ENCODE measurements at regions not wholly inside any gene's neighbourhood (a gene's known extent, or its start where the extent isn't known, plus 50 kb on each side); places are given as distances from the start of the nearest gene placed in this dataset.
A peak's percentile ranks its signal among the peaks of the same experiment; 100 is the strongest.
"Not testable (repeated sequence)": the region's sequence is repeated elsewhere in the genome, so short reads cannot be mapped to it uniquely, and the experiment has no call there.

DNA sequence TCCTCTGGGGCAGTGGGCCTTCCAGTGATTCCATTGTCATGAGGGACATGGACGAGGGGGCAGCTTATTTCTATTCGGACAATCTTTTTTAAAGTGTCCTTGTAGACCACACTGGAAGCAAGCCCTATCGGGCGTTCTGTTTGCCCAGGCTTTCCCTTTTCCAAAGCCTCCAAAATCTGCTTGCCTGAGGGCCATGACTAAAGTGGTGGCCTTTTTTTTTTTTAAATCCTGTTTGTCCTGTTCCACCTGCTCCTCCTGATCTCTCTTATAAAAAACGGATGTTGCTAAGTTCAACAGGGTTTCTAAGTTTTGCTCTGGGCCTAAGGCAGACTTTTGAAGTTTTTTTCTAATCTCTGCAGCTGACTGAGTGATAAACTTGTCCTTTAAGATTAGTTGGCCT is 1380.1 kb downstream of the SI start:
- DNase-seq (ENCODE audit: low spot score); ATAC-seq; intact Hi-C loops (cut with DNase I): not testable (repeated sequence)

DNA sequence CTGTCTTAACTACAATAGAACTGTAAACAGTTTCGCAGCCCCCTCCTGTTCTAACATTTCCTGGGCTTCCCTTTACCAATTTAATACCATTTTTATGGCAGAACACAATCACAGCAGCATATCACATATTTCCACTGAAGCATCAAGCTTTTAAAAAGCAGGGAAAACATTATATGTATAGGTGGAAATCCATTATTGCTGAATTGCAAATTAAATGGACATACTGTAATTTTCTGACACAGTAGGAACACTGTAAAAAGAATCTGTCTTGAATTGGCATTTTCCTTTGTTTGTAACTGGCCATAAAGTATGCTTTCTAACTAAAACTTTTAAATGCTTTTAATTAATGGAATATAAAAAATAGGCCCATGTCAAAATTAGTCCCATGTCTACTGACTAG is 1385.8 kb downstream of the SI start:
- ATAC-seq, result no peak
- intact Hi-C loops (cut with DNase I), result no loop called here
- DNase-seq (ENCODE audit: low spot score), result no peak

DNA sequence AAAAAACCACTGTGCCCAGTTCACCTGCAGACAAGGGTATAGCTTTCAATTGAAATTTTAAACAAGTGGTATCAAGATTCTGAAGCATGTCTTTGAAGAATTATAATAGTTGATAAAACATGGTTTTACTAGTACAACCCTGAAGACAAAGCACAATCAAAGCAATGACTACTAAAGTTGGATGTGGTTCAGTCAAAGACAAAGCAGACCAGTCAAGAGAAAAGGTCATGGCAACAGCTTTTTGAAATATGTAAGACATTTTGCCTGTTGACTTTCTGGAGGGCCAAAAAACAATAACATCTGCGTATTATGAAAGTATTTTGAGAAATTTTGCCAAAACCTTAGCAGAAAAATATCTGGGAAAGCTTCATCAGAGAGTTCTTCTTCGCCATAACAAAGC is 1393.6 kb downstream of the SI start:
- intact Hi-C loops (cut with DNase I), result no loop called here
- ATAC-seq, result peak; percentile 75
- DNase-seq (ENCODE audit: low spot score), result no peak

DNA sequence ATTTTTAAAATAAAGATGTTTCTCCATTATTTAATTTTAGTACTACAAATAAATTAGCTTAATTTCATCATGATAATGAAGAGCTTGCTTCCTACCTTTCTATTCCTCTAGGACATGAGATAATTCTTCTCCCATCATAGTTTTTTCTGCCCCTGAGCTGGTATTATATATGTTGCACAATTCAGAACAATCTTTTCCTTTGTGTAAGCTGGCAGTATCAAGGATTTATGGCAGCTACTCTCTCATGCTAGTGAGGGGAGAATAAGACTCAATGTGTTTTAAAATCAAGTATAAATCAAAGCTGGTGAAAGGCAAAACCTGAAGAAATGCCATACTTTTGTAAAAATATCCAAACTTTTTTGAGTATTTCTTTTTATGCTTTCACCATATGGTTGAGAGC is 1405.3 kb downstream of the SI start:
- intact Hi-C loops (cut with DNase I), result no loop called here
- no peak for ATAC-seq

DNA sequence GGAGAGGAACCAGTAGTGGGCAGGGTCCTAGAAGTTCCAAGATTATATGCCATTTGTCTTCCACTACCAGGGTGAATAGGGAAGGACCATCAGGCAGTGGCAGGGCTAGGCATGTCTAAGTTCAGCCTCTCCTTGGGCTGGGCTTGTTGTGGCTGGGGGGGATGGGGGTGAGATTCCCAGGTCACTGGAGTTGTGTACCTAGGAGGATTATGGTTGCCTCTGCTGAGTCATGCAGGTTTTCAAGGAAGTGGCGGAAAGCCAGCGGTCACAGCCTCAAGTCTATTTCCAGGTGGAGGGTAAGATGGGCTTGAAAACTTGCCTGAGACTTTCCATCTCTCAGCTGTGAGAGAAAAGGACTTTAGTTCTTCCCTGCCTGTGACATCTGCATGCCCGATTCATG is 1407.1 kb downstream of the SI start:
- DNase-seq (ENCODE audit: low spot score) (no peak), ATAC-seq (no peak)
- intact Hi-C loops (cut with DNase I), result no loop called here

More for the DNA sequence above, 1405.3 kb downstream of the SI start:
- DNase-seq (ENCODE audit: low spot score), result no peak

DNA sequence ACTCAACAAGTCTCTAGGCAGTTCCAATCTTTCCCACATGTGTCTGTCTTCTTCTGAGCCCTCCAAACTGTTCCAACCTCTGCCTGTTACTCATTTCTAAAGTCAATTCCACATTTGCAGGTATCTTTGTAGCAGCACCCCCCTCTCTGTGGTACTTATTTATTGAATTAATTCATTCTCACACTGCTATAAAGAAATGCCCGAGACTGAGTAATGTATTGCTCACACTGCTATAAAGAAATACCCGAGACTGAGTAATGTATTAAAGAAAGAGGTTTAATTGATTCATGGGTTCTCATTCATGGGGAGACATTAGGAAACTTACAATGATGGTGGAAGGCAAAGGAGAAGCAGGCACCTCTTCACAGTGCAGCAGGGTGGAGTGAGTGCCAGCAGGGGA is 1413.8 kb downstream of the SI start:
- ATAC-seq (no peak), DNase-seq (ENCODE audit: low spot score) (no peak)
- intact Hi-C loops (cut with DNase I), result no loop called here

DNA sequence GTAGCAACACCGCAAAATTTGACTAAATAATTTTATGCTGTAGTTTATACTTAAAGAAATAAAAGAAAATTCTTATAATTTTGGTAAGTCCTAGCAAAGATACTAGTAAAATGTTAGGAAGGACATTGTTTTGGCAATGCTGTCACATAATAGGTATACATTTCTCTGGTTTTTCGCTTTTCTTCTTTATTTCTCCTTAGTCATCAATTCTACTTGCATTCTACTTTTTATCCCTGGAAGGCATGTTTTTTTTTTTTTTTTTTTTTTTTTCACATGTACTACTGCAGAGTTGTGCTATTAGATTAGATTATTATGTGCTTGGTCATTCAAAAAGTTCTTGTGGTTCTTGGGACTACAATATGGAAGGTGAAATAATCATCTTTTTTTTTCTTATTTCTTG is 1421.2 kb downstream of the SI start:
- intact Hi-C loops (cut with DNase I), result no loop called here
- ATAC-seq (no peak), DNase-seq (ENCODE audit: low spot score) (no peak)

DNA sequence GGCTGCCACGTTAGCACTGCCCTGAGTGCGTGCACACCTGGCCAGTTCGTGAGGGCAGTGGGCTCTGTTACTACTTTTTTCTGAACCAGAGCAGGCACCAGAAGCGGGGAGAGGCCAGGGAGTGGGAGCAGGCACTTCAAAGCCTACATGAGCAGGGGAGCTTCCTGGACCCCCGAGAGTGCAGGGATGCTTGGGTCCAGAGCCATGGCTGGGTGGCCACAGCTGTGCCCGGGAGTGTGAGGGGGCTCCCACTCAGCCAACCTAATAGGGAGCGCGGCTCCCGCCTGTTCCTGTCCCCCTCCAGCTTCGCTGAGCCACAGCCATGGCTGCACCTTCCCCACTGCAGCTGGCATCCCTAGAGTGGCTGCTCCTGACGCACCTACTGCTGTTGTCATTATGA is 1423.3 kb downstream of the SI start:
- intact Hi-C loops (cut with DNase I), result no loop called here
- DNase-seq (ENCODE audit: low spot score), result no peak
- peak; percentile 24 for ATAC-seq

DNA sequence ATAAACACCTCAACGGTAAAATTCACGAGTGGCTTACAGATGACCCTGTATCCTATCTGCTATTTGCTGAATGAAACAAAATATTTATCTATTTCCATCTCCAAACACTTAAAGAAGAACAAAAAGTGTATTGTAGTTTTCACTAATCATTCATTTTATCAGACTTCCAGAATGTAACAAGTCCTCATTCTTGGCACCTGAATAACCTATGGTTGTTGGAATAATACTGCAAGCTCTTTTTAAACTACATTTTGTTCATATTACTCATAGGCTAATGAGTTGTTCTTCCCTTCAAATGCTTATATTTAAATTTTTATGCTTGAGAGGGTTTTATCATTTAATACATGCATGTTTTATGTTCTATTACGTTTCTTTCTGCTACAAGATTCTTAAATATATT is 1434.1 kb downstream of the SI start:
- intact Hi-C loops (cut with DNase I), result no loop called here
- DNase-seq (ENCODE audit: low spot score) (no peak), ATAC-seq (no peak)

DNA sequence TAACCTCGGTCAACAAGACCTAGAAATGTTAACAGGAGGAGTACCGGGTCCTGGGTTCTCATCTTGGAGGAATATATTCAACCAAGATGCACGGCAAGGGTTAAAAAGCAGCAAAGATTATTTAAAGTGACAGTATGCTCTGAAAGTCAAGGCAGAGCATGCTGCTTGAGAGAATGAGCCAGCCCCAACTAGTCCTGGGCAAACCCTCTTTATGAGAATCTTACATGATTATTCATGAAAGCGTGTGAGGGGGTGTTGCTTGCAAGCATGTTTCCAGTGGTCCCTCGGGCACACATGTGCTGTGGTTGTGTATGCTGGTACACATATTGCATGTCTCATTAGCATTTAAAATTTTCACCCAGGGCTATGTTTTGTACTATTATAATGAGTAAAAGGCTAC is 1445.6 kb downstream of the SI start:
- DNase-seq (ENCODE audit: low spot score) (no peak), ATAC-seq (no peak)
- intact Hi-C loops (cut with DNase I), result no loop called here

DNA sequence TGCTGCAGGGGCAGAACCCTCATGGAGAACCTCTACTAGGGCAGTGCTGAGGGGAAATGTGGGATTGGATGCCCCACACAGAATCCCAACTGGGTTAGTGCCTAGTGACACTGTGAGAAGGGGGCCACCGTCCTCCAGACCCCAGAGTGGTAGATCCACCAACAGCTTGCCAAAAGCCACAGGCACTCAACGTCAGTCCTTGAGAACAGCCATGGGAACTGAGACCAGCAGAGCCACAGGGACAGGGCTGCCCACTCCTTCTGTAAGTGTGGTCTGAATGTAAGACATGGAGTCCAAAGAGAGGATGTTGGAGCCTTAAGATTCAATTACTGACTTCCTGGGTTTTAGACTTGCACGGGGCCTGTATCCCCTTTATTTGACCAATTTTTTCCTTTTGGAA is 1451.5 kb downstream of the SI start:
- intact Hi-C loops (cut with DNase I), result no loop called here
- DNase-seq (ENCODE audit: low spot score) (no peak), ATAC-seq (no peak)

DNA sequence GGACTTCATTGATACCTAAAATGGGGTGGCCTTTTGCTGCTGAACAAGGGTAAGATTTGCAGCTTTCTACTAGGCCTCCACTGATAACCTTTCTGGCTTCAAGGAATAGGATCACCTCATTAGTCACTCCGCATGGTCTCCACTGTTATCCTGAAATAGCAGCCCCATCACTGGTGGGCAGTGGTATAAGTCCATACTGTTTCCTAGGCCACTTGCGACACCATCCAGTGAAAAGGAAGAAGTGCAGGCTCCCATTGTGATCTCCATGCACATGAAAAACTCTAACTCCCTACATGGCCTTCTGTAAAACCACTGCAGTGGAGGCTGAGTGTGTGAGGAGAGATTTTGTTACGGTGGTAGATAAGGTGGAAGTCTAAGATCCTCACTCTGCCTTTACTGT is 1455.9 kb downstream of the SI start:
- intact Hi-C loops (cut with DNase I), result no loop called here
- DNase-seq (ENCODE audit: low spot score) (no peak), ATAC-seq (no peak)

DNA sequence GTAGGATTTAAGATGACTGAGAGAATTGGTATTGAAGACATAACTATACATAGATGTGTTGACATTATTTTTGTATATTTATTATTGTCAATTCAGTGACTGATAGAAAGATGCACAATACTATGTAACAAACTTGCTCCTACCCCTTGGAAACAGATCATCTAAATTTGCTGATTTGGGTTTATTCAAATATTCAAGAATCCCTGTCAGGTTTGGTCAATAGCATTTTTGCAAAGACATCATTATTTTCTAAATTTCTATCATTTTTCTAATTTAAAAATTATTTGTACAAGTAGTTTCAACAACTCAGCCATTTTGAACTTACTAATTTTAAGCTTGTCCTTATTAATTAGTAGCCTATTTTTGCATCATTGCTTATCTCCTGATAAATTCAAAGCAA is 1463.4 kb downstream of the SI start:
- intact Hi-C loops (cut with DNase I), result no loop called here
- no peak for DNase-seq (ENCODE audit: low spot score)

DNA sequence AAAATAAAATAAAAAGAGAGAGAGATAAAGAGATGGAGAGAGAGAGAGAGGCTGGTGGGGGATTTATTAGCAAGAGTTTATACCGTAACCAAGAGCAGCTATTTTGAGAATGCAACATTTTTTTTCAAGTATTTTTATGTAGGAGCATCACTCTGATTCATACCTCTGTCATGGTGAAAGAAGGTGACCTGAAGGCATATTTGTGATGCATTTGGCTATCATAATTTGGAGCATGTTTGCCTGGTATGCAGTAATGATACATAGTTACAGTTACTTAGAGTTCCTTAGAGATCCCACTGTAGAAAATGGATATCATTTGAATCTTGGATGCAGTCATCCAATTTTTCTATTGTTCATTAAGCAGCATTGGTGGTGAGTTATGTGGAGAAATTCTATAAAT is 1472.4 kb downstream of the SI start:
- ATAC-seq, result no peak
- no peak for DNase-seq (ENCODE audit: low spot score)
- intact Hi-C loops (cut with DNase I), result no loop called here

More for the DNA sequence above, 1463.4 kb downstream of the SI start:
- no peak for ATAC-seq

DNA sequence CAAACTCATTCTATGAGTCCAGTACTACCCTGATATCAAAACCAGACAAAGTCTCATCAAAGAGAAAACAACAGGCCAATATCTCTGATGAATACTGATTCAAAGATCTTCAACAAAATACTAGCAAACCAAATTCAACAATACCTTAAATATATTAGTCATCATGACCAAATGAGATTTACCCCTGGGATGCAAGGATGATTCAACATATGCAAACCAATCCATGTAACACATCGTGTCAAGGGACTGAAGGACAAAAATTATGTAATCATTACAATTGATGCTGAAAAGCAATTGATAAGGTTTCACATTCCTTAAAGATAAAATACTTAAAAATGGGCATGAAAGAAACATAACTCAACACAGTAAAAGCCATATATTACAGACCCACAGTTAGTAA is 1476.9 kb downstream of the SI start:
- no peak for ATAC-seq
- intact Hi-C loops (cut with DNase I), result no loop called here
- DNase-seq (ENCODE audit: low spot score), result no peak

DNA sequence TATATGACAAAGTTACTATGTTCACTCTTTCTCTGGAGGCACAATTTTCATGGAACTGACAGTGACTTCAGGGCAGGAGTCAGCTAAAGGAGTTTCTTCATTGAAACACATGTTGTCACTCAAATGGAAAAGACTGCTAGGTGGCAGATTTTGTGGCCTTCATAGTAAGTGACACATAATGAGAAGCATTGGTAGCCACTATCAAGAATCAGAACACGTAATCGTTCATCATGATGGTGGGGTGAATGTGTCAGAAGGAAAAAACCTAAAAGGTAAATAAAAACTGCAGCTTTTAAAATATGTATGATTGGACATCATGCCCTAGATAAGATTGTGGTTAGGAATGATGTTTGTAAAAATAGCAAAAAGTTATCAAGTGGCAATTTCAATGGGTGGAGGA is 1491.0 kb downstream of the SI start:
- no peak for DNase-seq (ENCODE audit: low spot score)
- intact Hi-C loops (cut with DNase I), result no loop called here
- ATAC-seq, result no peak

DNA sequence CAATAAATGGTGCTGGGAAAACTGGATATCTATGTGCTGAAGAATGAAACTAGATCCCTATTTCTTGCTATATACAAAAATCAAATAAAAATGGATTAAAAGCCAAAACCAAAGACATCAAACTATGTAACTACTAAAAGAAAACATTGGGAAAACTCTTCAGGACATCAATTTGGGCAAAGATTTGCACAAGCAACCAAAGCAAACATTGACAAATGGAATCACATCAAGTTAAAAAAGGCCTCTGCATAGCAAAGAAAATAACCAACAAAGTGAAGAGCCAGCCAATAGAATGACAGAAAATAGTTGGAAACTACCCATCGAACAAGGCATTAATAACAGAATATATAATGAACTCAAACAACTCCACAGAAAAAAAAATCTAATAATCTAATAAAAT is 1495.3 kb downstream of the SI start:
- ATAC-seq (no peak), DNase-seq (ENCODE audit: low spot score) (no peak)
- intact Hi-C loops (cut with DNase I), result no loop called here

DNA sequence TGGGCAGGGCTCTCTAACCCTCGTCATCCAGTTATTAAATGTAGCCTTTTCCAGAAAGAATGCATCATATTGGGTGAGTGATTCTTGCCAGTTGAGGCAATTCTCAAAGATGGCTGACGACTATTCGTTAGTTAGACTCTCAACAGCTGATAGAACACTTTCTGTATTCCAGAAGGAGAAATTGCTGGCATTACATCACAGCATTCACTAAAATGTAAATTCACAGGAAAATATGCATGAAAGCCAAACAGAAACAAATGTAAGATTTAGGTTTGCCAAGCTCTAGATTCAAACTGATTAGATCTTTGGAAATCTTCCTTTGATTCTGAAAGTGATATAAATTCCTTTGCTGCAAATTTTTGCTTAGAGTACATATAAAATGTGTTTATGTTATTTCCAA is 1501.0 kb downstream of the SI start:
- ATAC-seq (no peak), DNase-seq (ENCODE audit: low spot score) (no peak)
- intact Hi-C loops (cut with DNase I), result no loop called here

DNA sequence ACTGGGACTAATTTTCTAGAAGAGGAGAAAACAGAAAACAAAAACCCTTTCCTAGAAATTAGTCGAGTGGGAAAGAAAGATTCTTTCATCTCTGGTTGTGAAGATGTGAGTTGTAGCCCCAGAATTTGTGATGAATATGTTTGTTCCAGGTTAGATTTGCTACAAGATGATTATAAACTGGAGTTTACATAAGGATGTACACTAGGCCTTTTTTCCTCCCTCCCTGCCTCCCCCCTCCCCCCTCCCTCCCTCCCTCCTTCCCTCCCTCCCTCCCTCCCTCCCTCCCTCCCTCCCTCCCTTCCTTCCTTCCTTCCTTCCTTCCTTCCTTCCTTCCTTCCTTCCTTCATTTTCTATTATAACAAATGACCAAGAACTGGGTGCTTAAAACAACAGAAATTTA is 1502.0 kb downstream of the SI start:
- DNase-seq (ENCODE audit: low spot score), result no peak
- intact Hi-C loops (cut with DNase I), result no loop called here
- no peak for ATAC-seq

DNA sequence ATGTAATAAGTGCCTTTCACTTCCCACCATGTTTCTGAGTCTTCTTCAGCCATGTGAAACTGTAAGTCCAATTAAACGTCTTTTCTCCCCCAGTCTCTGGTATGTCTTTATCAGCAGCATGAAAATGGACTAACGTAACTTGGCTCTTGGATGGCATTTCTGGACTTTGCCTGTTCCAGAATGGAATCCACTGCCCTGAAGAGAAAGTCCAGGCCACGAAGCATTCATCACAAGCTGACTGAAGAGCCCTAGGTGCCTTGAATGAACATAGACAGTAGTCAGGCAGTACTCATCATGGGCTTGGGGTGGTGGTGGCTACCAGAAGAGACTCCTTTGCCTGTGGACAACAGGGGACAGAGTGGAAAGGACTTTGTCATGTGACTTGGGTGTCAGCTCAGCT is 1505.0 kb downstream of the SI start:
- ATAC-seq, result no peak
- no peak for DNase-seq (ENCODE audit: low spot score)
- intact Hi-C loops (cut with DNase I), result no loop called here

DNA sequence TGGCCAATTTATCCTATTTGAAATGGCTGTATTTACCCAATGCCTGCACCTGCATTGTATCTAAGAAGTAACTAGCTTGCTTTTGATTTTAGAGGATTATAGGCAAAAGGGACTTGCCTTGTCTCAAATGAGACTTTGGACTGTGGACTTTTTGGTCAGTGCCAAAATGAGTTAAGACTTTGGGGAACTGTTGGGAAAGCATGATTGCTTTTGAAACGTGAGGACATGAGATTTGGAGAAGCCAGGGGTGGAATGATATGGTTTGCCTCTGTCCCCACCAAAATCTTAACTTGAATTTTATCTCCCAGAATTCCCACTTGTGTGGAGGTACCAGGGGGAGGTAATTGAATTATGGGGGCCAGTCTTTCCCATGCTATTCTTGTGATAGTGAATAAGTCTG is 1505.4 kb downstream of the SI start:
- intact Hi-C loops (cut with DNase I), result no loop called here
- ATAC-seq, result no peak

DNA sequence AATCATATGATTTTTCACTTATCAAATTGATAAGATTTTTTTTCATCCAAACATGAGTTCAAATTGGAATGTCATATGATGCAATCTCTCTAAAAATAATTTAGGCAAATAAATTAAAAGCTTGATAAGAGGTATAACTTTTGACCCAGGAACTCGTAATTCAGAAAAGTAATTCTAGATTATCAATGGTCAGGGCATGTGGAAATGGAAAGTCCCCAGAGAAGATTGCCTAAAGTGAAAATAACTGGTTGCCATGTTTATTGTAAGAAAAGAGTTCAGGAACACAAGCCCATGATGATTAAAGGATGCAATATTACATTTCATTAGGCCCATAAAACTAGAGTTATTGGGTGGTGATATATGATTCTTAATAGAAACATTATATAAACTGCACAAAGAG is 1514.8 kb downstream of the SI start:
- intact Hi-C loops (cut with DNase I), result no loop called here
- no peak for ATAC-seq
- no peak for DNase-seq (ENCODE audit: low spot score)

More for the DNA sequence above, 1505.4 kb downstream of the SI start:
- DNase-seq (ENCODE audit: low spot score), result no peak

Measured in sciatic nerve (tissue), 2 donors.